Activated CD8-positive, alpha-beta memory T cell treated with anti-CD3 and anti-CD28 coated beads, Interleukin-2, amount 10 ng/mL, durations not matched to agents 7 days and 5 days (primary cell): ENCODE measurements at regions not wholly inside any gene's neighbourhood (a gene's known extent, or its start where the extent isn't known, plus 50 kb on each side); places are given as distances from the start of the nearest gene placed in this dataset.

ENCODE experiments used
- ATAC-seq: fragments of 150-1000 bp; cut with Tn5 transposase; one replicate; pipeline ENCODE4 v1.10.0; 2021; ENCODE audit warnings: moderate library complexity
- CTCF ChIA-PET: fragments of 350-600 bp; sonication (Branson Sonifier 250); formaldehyde crosslinking; loops from one replicate; lab custom pipeline; 2021; ENCODE audit warnings: antibody characterized with exemption; lab: Charles Lee
- DNase-seq: peaks from one replicate; pipeline ENCODE4 v3.0.0-alpha.2; 2020
- H3K27ac Mint-ChIP-seq: one replicate; pipeline ENCODE4 v1.8.0; 2021; ENCODE audit warnings: mild to moderate bottlenecking, mixed read lengths
- H3K27me3 Mint-ChIP-seq: one replicate; pipeline ENCODE4 v1.8.0; 2021; ENCODE audit warnings: mixed read lengths
- H3K36me3 Mint-ChIP-seq: one replicate; pipeline ENCODE4 v1.8.0; 2021; ENCODE audit warnings: mild to moderate bottlenecking, mixed read lengths
- H3K4me1 Mint-ChIP-seq: one replicate; pipeline ENCODE4 v1.8.0; 2021; ENCODE audit warnings: mixed read lengths
- H3K4me3 Mint-ChIP-seq: one replicate; pipeline ENCODE4 v1.8.0; 2021; ENCODE audit warnings: mild to moderate bottlenecking, moderate library complexity, mixed read lengths
- H3K9me3 Mint-ChIP-seq: one replicate; pipeline ENCODE4 v1.8.0; 2022; ENCODE audit warnings: low read depth, mixed read lengths

- H3K27me3 Mint-ChIP-seq: no peaks in the 10 kb centered on the region
- ATAC-seq (no peak), DNase-seq (no peak)
- no peaks in the 10 kb centered on the region for H3K4me1 Mint-ChIP-seq
- no peak overlapping the region for H3K4me3 Mint-ChIP-seq
- no peaks in the 10 kb centered on the region for H3K9me3 Mint-ChIP-seq
- CTCF ChIA-PET: no interaction called here
- H3K27ac Mint-ChIP-seq: no peak overlapping the region
- no peaks in the 10 kb centered on the region for H3K36me3 Mint-ChIP-seq
Measured at GRCh38 chr9:87437966-87438365, 59.7 kb upstream of the DAPK1 start.

GRCh38 chr9:87441251-87441650 is 56.4 kb upstream of the DAPK1 start:
- DNase-seq (no peak), ATAC-seq (no peak)
- Mint-ChIP-seq H3K4me3 (no peak overlapping the region), H3K27ac (no peak overlapping the region), H3K4me1 (no peaks in the 10 kb centered on the region), H3K36me3 (no peaks in the 10 kb centered on the region), H3K9me3 (no peaks in the 10 kb centered on the region), H3K27me3 (no peaks in the 10 kb centered on the region)
- CTCF ChIA-PET: no interaction called here

- no peak for ATAC-seq
- no peaks in the 10 kb centered on the region for H3K36me3 Mint-ChIP-seq
- H3K4me3 Mint-ChIP-seq: no peak overlapping the region
- CTCF ChIA-PET: no interaction called here
- DNase-seq: no peak
- H3K4me1 Mint-ChIP-seq: no peaks in the 10 kb centered on the region
- no peaks in the 10 kb centered on the region for H3K9me3 Mint-ChIP-seq
- no peak overlapping the region for H3K27ac Mint-ChIP-seq
- no peaks in the 10 kb centered on the region for H3K27me3 Mint-ChIP-seq
Measured at GRCh38 chr9:87442451-87442850, 55.2 kb upstream of the DAPK1 start.

GRCh38 chr9:87443006-87443405 is 54.7 kb upstream of the DAPK1 start:
- DNase-seq: no peak
- no peak overlapping the region for H3K4me3 Mint-ChIP-seq
- no peaks in the 10 kb centered on the region for H3K4me1 Mint-ChIP-seq
- no peaks in the 10 kb centered on the region for H3K36me3 Mint-ChIP-seq
- H3K9me3 Mint-ChIP-seq: no peaks in the 10 kb centered on the region
- H3K27ac Mint-ChIP-seq: no peak overlapping the region
- no peaks in the 10 kb centered on the region for H3K27me3 Mint-ChIP-seq
- ATAC-seq: no peak
- CTCF ChIA-PET: no interaction called here

GRCh38 chr9:87443461-87443860 is 54.2 kb upstream of the DAPK1 start:
- H3K36me3 Mint-ChIP-seq: no peaks in the 10 kb centered on the region
- no peak overlapping the region for H3K4me3 Mint-ChIP-seq
- H3K27ac Mint-ChIP-seq: no peak overlapping the region
- no peaks in the 10 kb centered on the region for H3K27me3 Mint-ChIP-seq
- ATAC-seq (no peak), DNase-seq (no peak)
- no peaks in the 10 kb centered on the region for H3K9me3 Mint-ChIP-seq
- CTCF ChIA-PET: no interaction called here
- no peaks in the 10 kb centered on the region for H3K4me1 Mint-ChIP-seq

DNA sequence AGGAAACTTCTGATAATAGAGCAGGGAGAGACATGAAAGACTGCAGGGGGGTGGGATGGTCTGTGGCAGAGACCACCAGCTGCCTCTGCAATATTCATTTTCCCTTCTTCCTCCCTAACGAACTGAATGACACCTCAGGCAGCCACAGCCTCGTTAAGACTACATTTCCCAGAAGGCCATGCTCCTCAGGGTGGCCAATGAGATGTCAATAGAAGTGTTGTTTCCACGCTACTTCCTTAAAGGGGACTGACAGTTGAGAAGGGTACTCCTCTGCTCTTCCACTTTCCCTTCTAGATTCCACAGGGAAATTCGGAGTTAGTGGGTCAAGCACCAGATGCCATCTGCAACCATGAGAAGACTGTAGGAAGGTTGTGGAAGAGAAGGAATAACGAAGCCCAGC is 52.0 kb upstream of the DAPK1 start:
- CTCF ChIA-PET: no interaction called here
- Mint-ChIP-seq H3K36me3 (no peaks in the 10 kb centered on the region), H3K27me3 (no peaks in the 10 kb centered on the region), H3K9me3 (no peaks in the 10 kb centered on the region), H3K4me1 (no peaks in the 10 kb centered on the region), H3K27ac (no peak overlapping the region), H3K4me3 (no peak overlapping the region)
- DNase-seq: no peak
- no peak for ATAC-seq

DNA sequence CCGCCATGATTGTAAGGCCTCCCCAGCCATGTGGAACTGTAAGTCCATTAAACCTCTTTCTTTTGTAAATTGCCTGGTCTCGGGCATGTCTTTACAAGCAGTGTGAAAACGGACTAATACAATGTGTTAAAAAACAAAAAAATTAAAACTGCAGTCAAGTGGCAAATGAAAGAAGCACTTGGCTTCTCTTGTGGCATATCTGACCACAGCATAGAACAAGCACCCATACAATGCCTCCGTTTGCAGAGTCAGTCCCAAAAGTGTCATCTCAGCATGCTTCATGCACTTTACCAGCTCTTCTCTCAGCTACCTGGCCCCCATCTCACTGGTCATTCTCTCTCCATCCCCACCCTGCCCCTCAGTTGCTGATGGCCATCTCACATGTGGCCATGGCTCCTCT is 51.1 kb upstream of the DAPK1 start:
- Mint-ChIP-seq H3K27me3 (no peaks in the 10 kb centered on the region), H3K9me3 (no peaks in the 10 kb centered on the region), H3K36me3 (no peaks in the 10 kb centered on the region), H3K27ac (no peak overlapping the region), H3K4me3 (no peak overlapping the region), H3K4me1 (no peaks in the 10 kb centered on the region)
- CTCF ChIA-PET: no interaction called here
- DNase-seq (no peak), ATAC-seq (no peak)

DNA sequence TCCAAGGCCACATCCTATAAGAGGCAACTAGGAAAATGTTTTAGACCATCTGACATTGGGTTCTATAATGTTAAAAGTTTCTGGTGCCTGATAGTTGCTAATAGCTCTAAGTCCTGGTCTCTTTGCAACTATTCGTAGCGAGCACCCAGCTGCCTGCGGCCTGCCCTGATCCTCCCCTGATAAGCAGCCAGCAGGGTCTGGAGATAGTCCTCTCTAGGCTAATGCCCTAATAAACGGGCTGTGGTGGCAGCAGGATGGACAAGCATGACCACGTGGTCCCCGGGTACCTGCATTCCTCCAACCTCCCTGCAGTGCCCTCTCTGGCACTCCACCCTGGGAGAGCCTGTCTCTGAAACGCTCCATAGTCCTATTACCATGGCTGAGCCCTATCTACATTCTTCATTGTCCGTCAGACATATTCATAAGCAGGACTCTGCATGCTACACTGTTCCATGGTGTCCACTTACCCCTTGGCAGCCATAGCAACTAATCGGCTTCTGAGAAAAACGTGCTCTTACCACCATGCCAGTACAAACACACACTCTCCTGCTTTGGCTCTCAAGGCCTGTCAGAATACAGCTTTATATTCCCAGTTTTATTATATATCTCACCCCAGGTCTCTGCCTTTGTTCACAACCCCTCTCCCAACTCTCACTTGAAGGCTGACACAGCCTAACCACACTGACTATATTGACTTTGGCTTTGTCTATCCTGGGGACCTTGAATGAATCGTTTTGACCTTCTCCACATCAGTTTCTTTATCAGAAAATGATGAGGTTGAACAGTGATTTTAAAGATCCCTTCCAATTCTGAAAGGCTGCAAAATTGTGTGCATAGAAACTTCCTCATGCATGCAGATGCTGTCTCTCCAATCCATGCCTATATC is 49.9 kb upstream of the DAPK1 start:
- CTCF ChIA-PET: no interaction called here
- no peaks in the 10 kb centered on the region for H3K4me1 Mint-ChIP-seq
- ATAC-seq (no peak), DNase-seq (no peak)
- H3K4me3 Mint-ChIP-seq: no peak overlapping the region
- H3K27ac Mint-ChIP-seq: no peak overlapping the region
- H3K36me3 Mint-ChIP-seq: no peaks in the 10 kb centered on the region
- no peaks in the 10 kb centered on the region for H3K27me3 Mint-ChIP-seq
- no peaks in the 10 kb centered on the region for H3K9me3 Mint-ChIP-seq
